AG04449 (cell line): ENCODE measurements at regions not wholly inside any gene's neighbourhood (a gene's known extent, or its start where the extent isn't known, plus 50 kb on each side); places are given as distances from the start of the nearest gene placed in this dataset.

Experiments used
- CTCF ChIA-PET: fragments of 350-600 bp; formaldehyde crosslinking; extraction: SDS; loops from one replicate; lab custom pipeline; 2021; ENCODE audit warnings: antibody characterized with exemption; lab: Yijun Ruan, JAX
- POLR2A ChIA-PET: fragments of 400-600, 350-600 bp; formaldehyde crosslinking; extraction: SDS; loops from one replicate; lab custom pipeline; 2020; ENCODE audit warnings: antibody characterized with exemption, inconsistent platforms; lab: Yijun Ruan, JAX
- DNase-seq: peaks from one replicate; pipeline ENCODE4 v3.0.0-alpha.2; 2010; ENCODE audit warnings: low read depth, low spot score
- H3K4me3 ChIP-seq: 2 replicates; pipeline ENCODE4 v1.5.1; 2011; ENCODE audit warnings: low read depth, mild to moderate bottlenecking, control low read depth, low read length
- CTCF ChIP-seq: IDR thresholded peaks from one replicate; pipeline ENCODE4 v1.5.1; 2011; ENCODE audit warnings: mild to moderate bottlenecking, moderate library complexity, low read length, control low read depth, inconsistent platforms; ENCODE audit not compliant: insufficient read depth; ENCODE audit errors: missing control alignments

GRCh38 chr9:126152622-126153362, 173.8 kb upstream of the MVB12B start:
- ChIA-PET CTCF (no interaction called here), POLR2A (no interaction called here)
- no peak overlapping the region for H3K4me3 ChIP-seq
- no peak for TF ChIP-seq CTCF
- DNase-seq = no peak

GRCh38 chr9:126153382-126153781, 173.2 kb upstream of the MVB12B start:
- ChIA-PET POLR2A (no interaction called here), CTCF (no interaction called here)
- DNase-seq = no peak
- H3K4me3 ChIP-seq = no peak overlapping the region
- TF ChIP-seq CTCF = no peak

- H3K4me3 ChIP-seq = no peak overlapping the region
- CTCF ChIA-PET = no interaction called here
- no peak for DNase-seq
- POLR2A ChIA-PET = no interaction called here
- TF ChIP-seq CTCF = no peak
Observed at GRCh38 chr9:126154182-126154827, 172.3 kb upstream of the MVB12B start.

GRCh38 chr9:126154869-126155268, 171.8 kb upstream of the MVB12B start:
- H3K4me3 ChIP-seq = no peak overlapping the region
- ChIA-PET CTCF (no interaction called here), POLR2A (no interaction called here)
- TF ChIP-seq CTCF = no peak
- DNase-seq = no peak

GRCh38 chr9:126155756-126156664, 170.6 kb upstream of the MVB12B start:
- TF ChIP-seq CTCF = no peak
- ChIA-PET POLR2A (no interaction called here), CTCF (no interaction called here)
- no peak overlapping the region for H3K4me3 ChIP-seq
- DNase-seq = no peak

- POLR2A ChIA-PET = no interaction called here
Observed at GRCh38 chr9:126156898-126157297, 169.7 kb upstream of the MVB12B start.

More at GRCh38 chr9:126156898-126157297, 169.7 kb upstream of the MVB12B start:
- TF ChIP-seq CTCF = no peak
- no peak for DNase-seq
- CTCF ChIA-PET = no interaction called here
- no peak overlapping the region for H3K4me3 ChIP-seq
